Caco-2 (cell line): ENCODE measurements at regions not wholly inside any gene's neighbourhood (a gene's known extent, or its start where the extent isn't known, plus 50 kb on each side); places are given as distances from the start of the nearest gene placed in this dataset.

Experiments used
- BruUV-seq: library from RNA; stranded (reverse); fragments of 400-500 nt; replicated peaks from 2 replicates; lab custom pipeline; 2021; lab: Mats Ljungman, UMichigan
- CTCF ChIA-PET: fragments of 300-600 bp; sonication (Branson Sonifier 250); formaldehyde crosslinking; loops from one replicate; lab custom pipeline; 2022; ENCODE audit warnings: antibody characterized with exemption; lab: Charles Lee
- POLR2A ChIA-PET: fragments of 300-600 bp; sonication (Branson Sonifier 250); formaldehyde crosslinking; loops from one replicate; lab custom pipeline; 2022; ENCODE audit warnings: antibody characterized with exemption; lab: Charles Lee
- DNase-seq, 2 experiments: peaks; one replicate each; pipeline versions ENCODE4 v3.0.0 to v3.0.0-alpha.2; 2020 to 2022
- H3K27me3 ChIP-seq: replicated peaks from 2 replicates; pipeline ENCODE4 v1.6.0; 2011; ENCODE audit warnings: low read length; ENCODE audit not compliant: control insufficient read depth, insufficient read depth
- H3K36me3 ChIP-seq: 2 replicates; pipeline ENCODE4 v1.5.1; 2011; ENCODE audit warnings: low read length; ENCODE audit not compliant: control insufficient read depth, insufficient read depth
- H3K4me1 ChIP-seq: fragments of 250-450 bp; sonication (Bioruptor Pico); 2 replicates; pipeline ENCODE4 v1.5.1; 2020; ENCODE audit warnings: mild to moderate bottlenecking
- H3K4me3 ChIP-seq: 2 replicates; pipeline ENCODE4 v1.5.1; 2011; ENCODE audit warnings: low read depth, mild to moderate bottlenecking, control low read depth, low read length
- H3K9me3 ChIP-seq: fragments of 250-450 bp; sonication (Bioruptor Pico); 2 replicates; pipeline ENCODE4 v1.5.1; 2020; ENCODE audit warnings: mild to moderate bottlenecking, moderate library complexity
- H3K27ac Mint-ChIP-seq: one replicate; pipeline ENCODE4 v1.8.0; 2022; ENCODE audit warnings: mixed read lengths; ENCODE audit not compliant: unreplicated experiment
- H3K27me3 Mint-ChIP-seq: one replicate; pipeline ENCODE4 v1.8.0; 2022; ENCODE audit warnings: mixed read lengths; ENCODE audit not compliant: insufficient read depth, unreplicated experiment
- H3K36me3 Mint-ChIP-seq: one replicate; pipeline ENCODE4 v1.8.0; 2022; ENCODE audit warnings: mild to moderate bottlenecking, mixed read lengths; ENCODE audit not compliant: insufficient read depth, unreplicated experiment
- H3K4me1 Mint-ChIP-seq: one replicate; pipeline ENCODE4 v1.8.0; 2022; ENCODE audit warnings: low read depth, mixed read lengths; ENCODE audit not compliant: unreplicated experiment
- H3K4me3 Mint-ChIP-seq: one replicate; pipeline ENCODE4 v1.8.0; 2022; ENCODE audit warnings: mild to moderate bottlenecking, moderate library complexity, mixed read lengths; ENCODE audit not compliant: unreplicated experiment
- H3K9me3 Mint-ChIP-seq: one replicate; pipeline ENCODE4 v1.8.0; 2022; ENCODE audit warnings: mixed read lengths; ENCODE audit not compliant: unreplicated experiment
- intact Hi-C: fragments of 100-400 bp; cut with micrococcal nuclease; formaldehyde crosslinking; loops from one replicate; pipeline ENCODE4 v1.10.0; 2022; ENCODE audit not compliant: unreplicated experiment
- TF ChIP-seq, protein P1 (sequence below), 2 experiments: fragments of 200-600 bp in 1 of 2; IDR thresholded peaks; 1 replicate in 1 of 2; 2 replicates in 1 of 2; pipeline versions ENCODE4 v1.5.1 to v1.8.0; 2011 to 2022; ENCODE audit warnings: antibody characterized with exemption in 1 of 2, control low read depth in 1 of 2, inconsistent platforms in 1 of 2, low read depth in 1 of 2, low read length in 1 of 2, mild to moderate bottlenecking in 1 of 2, moderate library complexity in 1 of 2; ENCODE audit not compliant: insufficient read depth in 1 of 2, severe bottlenecking in 1 of 2, unreplicated experiment in 1 of 2

DNA sequence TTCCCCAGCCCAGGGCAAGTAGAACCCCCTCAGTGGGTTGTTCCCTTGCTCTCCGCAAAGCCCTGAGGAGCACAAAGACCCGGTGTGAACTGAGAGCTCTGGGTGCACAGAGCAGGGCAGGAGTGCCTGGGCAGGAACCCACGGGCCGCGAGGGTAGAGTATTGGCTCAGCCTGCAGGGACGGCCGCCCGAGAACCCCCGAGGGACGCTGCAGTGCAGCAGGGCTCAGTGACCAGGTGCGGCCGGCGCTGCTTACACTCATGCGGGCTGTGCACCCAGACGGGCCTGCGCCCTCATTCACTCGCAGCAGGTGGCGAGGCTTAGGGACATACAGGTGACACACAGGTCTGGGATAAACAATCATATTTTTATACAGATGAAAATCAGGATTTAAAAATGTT lies 51.9 kb upstream of the PDE10A start:
- ChIA-PET POLR2A (no interaction called here), CTCF (no interaction called here)
- Mint-ChIP-seq H3K36me3 (no peaks in the 10 kb centered on the region), H3K27me3 (no peaks in the 10 kb centered on the region), H3K27ac (no peak overlapping the region), H3K4me1 (peaks cover 33% of the 10 kb centered on the region), H3K4me3 (no peak overlapping the region), H3K9me3 (peaks cover 6% of the 10 kb centered on the region)
- Histone ChIP-seq H3K4me1 (peaks cover 35% of the 10 kb centered on the region), H3K27me3 (no peaks in the 10 kb centered on the region), H3K36me3 (no peaks in the 10 kb centered on the region), H3K4me3 (no peak overlapping the region), H3K9me3 (no peaks in the 10 kb centered on the region)
- BruUV-seq: no TSS peak
- TF ChIP-seq, protein P1, sequence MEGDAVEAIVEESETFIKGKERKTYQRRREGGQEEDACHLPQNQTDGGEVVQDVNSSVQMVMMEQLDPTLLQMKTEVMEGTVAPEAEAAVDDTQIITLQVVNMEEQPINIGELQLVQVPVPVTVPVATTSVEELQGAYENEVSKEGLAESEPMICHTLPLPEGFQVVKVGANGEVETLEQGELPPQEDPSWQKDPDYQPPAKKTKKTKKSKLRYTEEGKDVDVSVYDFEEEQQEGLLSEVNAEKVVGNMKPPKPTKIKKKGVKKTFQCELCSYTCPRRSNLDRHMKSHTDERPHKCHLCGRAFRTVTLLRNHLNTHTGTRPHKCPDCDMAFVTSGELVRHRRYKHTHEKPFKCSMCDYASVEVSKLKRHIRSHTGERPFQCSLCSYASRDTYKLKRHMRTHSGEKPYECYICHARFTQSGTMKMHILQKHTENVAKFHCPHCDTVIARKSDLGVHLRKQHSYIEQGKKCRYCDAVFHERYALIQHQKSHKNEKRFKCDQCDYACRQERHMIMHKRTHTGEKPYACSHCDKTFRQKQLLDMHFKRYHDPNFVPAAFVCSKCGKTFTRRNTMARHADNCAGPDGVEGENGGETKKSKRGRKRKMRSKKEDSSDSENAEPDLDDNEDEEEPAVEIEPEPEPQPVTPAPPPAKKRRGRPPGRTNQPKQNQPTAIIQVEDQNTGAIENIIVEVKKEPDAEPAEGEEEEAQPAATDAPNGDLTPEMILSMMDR (IDR thresholded peaks at IDR 0.05; ENCODE audit: insufficient read depth in 1 of 2, low read depth in 1 of 2, low read length in 1 of 2, severe bottlenecking in 1 of 2, unreplicated experiment in 1 of 2): no peak
- intact Hi-C loops: no loop called here
- DNase-seq: no peak

DNA sequence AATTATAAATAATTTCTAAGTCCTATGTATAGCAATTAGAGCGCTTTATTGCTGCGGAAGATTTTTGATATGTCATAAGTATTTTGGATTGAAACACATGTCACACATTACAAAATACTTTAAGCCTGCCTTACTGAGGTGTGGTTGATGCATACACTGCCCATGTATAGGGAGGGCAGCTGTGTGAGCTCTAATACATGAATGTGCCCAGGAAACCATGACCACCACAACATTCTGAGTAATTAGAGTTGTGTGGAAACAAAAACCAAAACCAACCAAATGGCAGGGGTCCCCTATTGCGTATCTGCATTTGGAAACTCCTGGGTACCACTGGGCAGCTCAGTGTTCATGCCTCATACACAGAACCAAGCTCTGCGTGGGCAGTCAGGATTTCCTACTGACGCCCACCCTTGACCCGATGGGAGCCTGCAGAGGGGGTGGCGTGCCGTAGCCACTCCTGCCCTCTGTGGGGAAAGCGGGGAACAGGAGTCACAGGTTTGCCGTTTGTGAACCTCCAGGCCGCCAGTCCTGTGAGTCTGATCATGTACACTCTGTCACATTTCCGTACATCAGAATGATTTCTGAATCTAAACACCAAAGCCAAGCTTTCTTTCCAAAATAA lies 50.9 kb upstream of the PDE10A start:
- TF ChIP-seq, protein P1 (IDR thresholded peaks at IDR 0.05; ENCODE audit: insufficient read depth in 1 of 2, low read depth in 1 of 2, low read length in 1 of 2, severe bottlenecking in 1 of 2, unreplicated experiment in 1 of 2): no peak
- H3K36me3 Mint-ChIP-seq: no peaks in the 10 kb centered on the region
- Histone ChIP-seq H3K4me3 (no peak overlapping the region), H3K4me1 (peaks cover 35% of the 10 kb centered on the region), H3K36me3 (no peaks in the 10 kb centered on the region), H3K9me3 (no peaks in the 10 kb centered on the region), H3K27me3 (no peaks in the 10 kb centered on the region)
- H3K27me3 Mint-ChIP-seq: no peaks in the 10 kb centered on the region
- H3K27ac Mint-ChIP-seq: no peak overlapping the region
- no peak for DNase-seq
- ChIA-PET POLR2A (no interaction called here), CTCF (no interaction called here)
- BruUV-seq: no TSS peak
- peaks cover 3% of the 10 kb centered on the region for H3K9me3 Mint-ChIP-seq
- H3K4me1 Mint-ChIP-seq: peaks cover 27% of the 10 kb centered on the region
- H3K4me3 Mint-ChIP-seq: no peak overlapping the region
- intact Hi-C loops: no loop called here
